SK-N-MC (cell line): ENCODE measurements at regions not wholly inside any gene's neighbourhood (a gene's known extent, or its start where the extent isn't known, plus 50 kb on each side); places are given as distances from the start of the nearest gene placed in this dataset.

ENCODE experiments used
- EZH2 ChIP-seq: fragments of 200-600 bp; sonication (generic); IDR thresholded peaks from one replicate; pipeline ENCODE4 v1.6.1; 2017; ENCODE audit warnings: antibody characterized with exemption
- POLR2AphosphoS5 ChIP-seq: IDR thresholded peaks from 2 replicates; pipeline ENCODE4 v1.6.1; 2012; ENCODE audit warnings: mild to moderate bottlenecking, low read depth, low read length, borderline replicate concordance

- TF ChIP-seq POLR2AphosphoS5 (no peak), EZH2 (no peak)
Measured at GRCh38 chr12:125772403-125772802, 707.2 kb downstream of the AACS start.
